ENCODE measurements at regions not wholly inside any gene's neighbourhood (a gene's known extent, or its start where the extent isn't known, plus 50 kb on each side); places are given as distances from the start of the nearest gene placed in this dataset.

DNA sequence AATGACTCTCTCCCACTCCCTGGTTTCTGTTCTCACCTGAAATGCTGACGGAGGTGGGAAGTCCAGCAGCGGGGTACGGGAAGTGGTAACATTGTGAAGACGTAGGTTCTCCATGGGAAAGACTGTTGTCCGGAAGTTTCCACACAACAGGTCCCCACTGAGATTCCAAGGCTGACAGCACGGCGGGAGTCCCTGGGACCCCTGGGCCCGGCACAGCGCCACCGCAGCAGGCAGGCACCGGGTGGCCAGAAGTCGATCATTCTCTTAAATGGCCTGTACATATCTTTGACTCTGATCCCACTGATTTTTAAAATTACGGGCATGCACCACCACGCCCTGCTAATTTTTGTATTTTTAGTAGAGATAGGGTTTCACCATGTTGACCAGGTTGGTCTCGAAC is 201.0 kb upstream of the SALL3 start:
- TF ChIP-seq CTCF (conservative IDR thresholded peaks at IDR 0.05; ENCODE audit: low read depth, low read length) (no peak), EZH2 (IDR thresholded peaks at IDR 0.05; ENCODE audit: borderline replicate concordance, low read depth, low read length, poor library complexity, severe bottlenecking) (no peak)
